Kidney epithelial cell (primary cell): ENCODE measurements at regions not wholly inside any gene's neighbourhood (a gene's known extent, or its start where the extent isn't known, plus 50 kb on each side); places are given as distances from the start of the nearest gene placed in this dataset.

Experiments
- DNase-seq: peaks from one replicate; pipeline ENCODE4 v3.0.0-alpha.2; 2010; ENCODE audit warnings: low read depth
- H3K27me3 ChIP-seq: 2 replicates; pipeline ENCODE4 v1.6.0; 2011; ENCODE audit warnings: low read length; ENCODE audit not compliant: control insufficient read depth, insufficient read depth
- H3K36me3 ChIP-seq: 2 replicates; pipeline ENCODE4 v1.5.1; 2011; ENCODE audit warnings: low read length; ENCODE audit not compliant: control insufficient read depth, insufficient read depth
- H3K4me3 ChIP-seq: 2 replicates; pipeline ENCODE4 v1.5.1; 2011; ENCODE audit warnings: low read depth, mild to moderate bottlenecking, control low read depth, low read length
- CTCF ChIP-seq: IDR thresholded peaks from 2 replicates; pipeline ENCODE4 v1.5.1; 2011; ENCODE audit warnings: mild to moderate bottlenecking, moderate library complexity, low read length, control low read depth, inconsistent platforms; ENCODE audit not compliant: insufficient read depth, poor library complexity, severe bottlenecking

- no peak for DNase-seq
- H3K36me3 ChIP-seq: no peaks in the 10 kb centered on the region
- no peaks in the 10 kb centered on the region for H3K27me3 ChIP-seq
- TF ChIP-seq CTCF: no peak
- H3K4me3 ChIP-seq: no peak overlapping the region
These were observed 465.0 kb upstream of the GJE1 start for GRCh38 chr6:141667580-141668309.

- DNase-seq: no peak
- Histone ChIP-seq H3K36me3 (no peaks in the 10 kb centered on the region), H3K27me3 (no peaks in the 10 kb centered on the region), H3K4me3 (no peak overlapping the region)
- no peak for TF ChIP-seq CTCF
These were observed 466.5 kb upstream of the GJE1 start for GRCh38 chr6:141666187-141666586.

- Histone ChIP-seq H3K27me3 (no peaks in the 10 kb centered on the region), H3K4me3 (no peak overlapping the region), H3K36me3 (no peaks in the 10 kb centered on the region)
- no peak for DNase-seq
- no peak for TF ChIP-seq CTCF
These were observed 468.0 kb upstream of the GJE1 start for GRCh38 chr6:141664744-141665143.

- no peak for TF ChIP-seq CTCF
- H3K27me3 ChIP-seq: no peaks in the 10 kb centered on the region
- H3K36me3 ChIP-seq: no peaks in the 10 kb centered on the region
- no peak overlapping the region for H3K4me3 ChIP-seq
- no peak for DNase-seq
These were observed 473.1 kb upstream of the GJE1 start for GRCh38 chr6:141659582-141659981.

GRCh38 chr6:141658696-141659095 lies 474.0 kb upstream of the GJE1 start:
- no peaks in the 10 kb centered on the region for H3K27me3 ChIP-seq

More at GRCh38 chr6:141658696-141659095, 474.0 kb upstream of the GJE1 start:
- DNase-seq: no peak
- no peaks in the 10 kb centered on the region for H3K36me3 ChIP-seq
- no peak for TF ChIP-seq CTCF
- H3K4me3 ChIP-seq: no peak overlapping the region
